ENCODE measurements at regions not wholly inside any gene's neighbourhood (a gene's known extent, or its start where the extent isn't known, plus 50 kb on each side); places are given as distances from the start of the nearest gene placed in this dataset.

DNA sequence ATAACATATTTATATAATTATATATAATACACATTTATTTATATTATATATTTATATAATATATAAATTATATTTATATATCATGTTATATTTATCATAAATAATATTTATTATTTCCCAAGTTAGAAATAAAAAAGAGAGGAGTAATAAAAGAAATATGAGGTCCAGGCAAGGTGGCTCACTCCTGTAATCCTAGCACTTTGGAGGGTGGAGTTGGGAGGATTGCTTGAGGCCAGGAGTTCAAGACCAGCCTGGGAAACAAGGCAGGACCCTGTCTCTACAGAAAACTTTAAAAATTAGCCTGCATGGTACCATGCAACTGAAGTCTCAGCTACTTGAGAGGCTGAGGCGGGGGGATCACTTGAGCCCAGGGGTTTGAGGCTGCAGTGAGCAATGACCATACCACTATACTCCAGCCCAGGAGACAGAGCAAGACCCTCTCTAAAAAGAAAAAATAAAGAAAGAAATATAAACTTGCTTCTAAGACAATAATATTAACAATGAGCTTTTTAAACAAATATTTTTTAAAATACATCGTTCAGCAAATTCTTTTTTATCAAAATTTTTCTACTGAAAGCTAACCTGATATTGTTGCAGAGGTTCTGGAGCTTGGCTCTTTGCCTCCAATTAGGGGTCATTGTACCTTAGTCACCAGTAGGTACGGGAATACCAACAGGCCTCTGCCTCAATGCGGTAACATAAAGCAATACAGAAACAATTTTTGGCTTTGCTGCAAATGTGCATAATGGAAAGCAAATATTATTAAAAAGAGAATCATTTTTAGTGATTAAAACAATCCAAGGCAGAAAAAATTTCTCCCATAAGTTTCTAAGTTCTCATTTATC, 290.0 kb downstream of the SETD4 start:
- Mint-ChIP-seq H3K27me3 (ENCODE audit: unreplicated experiment) (no peaks in the 10 kb centered on the region), H3K27ac (ENCODE audit: unreplicated experiment) (no peak overlapping the region), H3K4me3 (ENCODE audit: unreplicated experiment) (no peak overlapping the region), H3K4me1 (ENCODE audit: low read depth, unreplicated experiment) (no peaks in the 10 kb centered on the region), H3K36me3 (ENCODE audit: unreplicated experiment) (no peaks in the 10 kb centered on the region), H3K9me3 (ENCODE audit: unreplicated experiment) (no peaks in the 10 kb centered on the region)
- TF ChIP-seq, protein P1, sequence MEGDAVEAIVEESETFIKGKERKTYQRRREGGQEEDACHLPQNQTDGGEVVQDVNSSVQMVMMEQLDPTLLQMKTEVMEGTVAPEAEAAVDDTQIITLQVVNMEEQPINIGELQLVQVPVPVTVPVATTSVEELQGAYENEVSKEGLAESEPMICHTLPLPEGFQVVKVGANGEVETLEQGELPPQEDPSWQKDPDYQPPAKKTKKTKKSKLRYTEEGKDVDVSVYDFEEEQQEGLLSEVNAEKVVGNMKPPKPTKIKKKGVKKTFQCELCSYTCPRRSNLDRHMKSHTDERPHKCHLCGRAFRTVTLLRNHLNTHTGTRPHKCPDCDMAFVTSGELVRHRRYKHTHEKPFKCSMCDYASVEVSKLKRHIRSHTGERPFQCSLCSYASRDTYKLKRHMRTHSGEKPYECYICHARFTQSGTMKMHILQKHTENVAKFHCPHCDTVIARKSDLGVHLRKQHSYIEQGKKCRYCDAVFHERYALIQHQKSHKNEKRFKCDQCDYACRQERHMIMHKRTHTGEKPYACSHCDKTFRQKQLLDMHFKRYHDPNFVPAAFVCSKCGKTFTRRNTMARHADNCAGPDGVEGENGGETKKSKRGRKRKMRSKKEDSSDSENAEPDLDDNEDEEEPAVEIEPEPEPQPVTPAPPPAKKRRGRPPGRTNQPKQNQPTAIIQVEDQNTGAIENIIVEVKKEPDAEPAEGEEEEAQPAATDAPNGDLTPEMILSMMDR (IDR thresholded peaks at IDR 0.05; ENCODE audit: partially characterized antibody, unreplicated experiment), result no peak
- no peak for DNase-seq

DNA sequence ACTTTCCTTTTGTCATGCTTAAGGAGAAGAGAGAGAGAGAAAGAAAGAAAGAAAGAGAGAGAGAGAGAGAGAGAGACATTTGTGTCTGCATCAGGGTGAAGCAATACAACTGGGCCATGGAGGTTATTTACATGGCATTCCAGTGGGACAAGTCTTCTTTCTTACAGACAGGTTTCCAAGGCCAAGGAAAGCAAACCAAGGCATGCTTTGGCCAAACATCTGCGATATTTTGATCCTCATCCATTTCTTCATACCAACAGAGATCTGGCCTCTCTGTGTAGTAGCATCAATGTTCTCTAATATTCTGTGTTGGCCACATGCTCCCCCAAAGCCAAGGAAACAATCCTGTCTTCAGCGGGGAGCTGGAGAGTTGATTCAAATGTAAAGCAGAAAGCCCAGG, 292.1 kb downstream of the SETD4 start:
- DNase-seq, result no peak
- H3K9me3 Mint-ChIP-seq (ENCODE audit: unreplicated experiment), result no peaks in the 10 kb centered on the region
- H3K36me3 Mint-ChIP-seq (ENCODE audit: unreplicated experiment), result peaks cover 6% of the 10 kb centered on the region
- H3K27me3 Mint-ChIP-seq (ENCODE audit: unreplicated experiment), result no peaks in the 10 kb centered on the region
- TF ChIP-seq, protein P1 (IDR thresholded peaks at IDR 0.05; ENCODE audit: partially characterized antibody, unreplicated experiment), result no peak
- H3K4me3 Mint-ChIP-seq (ENCODE audit: unreplicated experiment), result no peak overlapping the region
- H3K4me1 Mint-ChIP-seq (ENCODE audit: low read depth, unreplicated experiment), result no peaks in the 10 kb centered on the region
- H3K27ac Mint-ChIP-seq (ENCODE audit: unreplicated experiment), result no peak overlapping the region

DNA sequence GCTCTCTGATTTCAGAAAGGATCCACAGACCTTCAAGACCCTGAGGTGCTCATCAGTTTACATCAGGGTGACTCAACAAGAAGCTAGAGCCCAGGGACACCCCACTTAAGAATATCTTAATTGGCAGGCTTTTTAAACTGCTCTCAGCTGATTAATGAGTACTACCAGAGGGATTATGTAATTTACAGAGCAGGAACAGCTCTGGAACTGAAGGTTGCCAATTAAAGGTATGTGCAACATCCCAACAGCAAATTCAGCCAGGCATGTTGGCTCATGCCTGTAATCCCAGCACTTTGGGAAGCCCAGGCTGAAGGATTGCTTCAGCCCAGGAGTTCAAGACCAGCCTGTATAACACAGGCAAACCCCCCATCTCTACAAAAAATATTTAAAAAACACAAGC, 295.7 kb downstream of the SETD4 start:
- Mint-ChIP-seq H3K27ac (ENCODE audit: unreplicated experiment) (no peak overlapping the region), H3K9me3 (ENCODE audit: unreplicated experiment) (no peaks in the 10 kb centered on the region), H3K27me3 (ENCODE audit: unreplicated experiment) (no peaks in the 10 kb centered on the region), H3K4me3 (ENCODE audit: unreplicated experiment) (no peak overlapping the region), H3K4me1 (ENCODE audit: low read depth, unreplicated experiment) (peaks cover 6% of the 10 kb centered on the region), H3K36me3 (ENCODE audit: unreplicated experiment) (peaks cover 6% of the 10 kb centered on the region)
- no peak for DNase-seq
- TF ChIP-seq, protein P1 (IDR thresholded peaks at IDR 0.05; ENCODE audit: partially characterized antibody, unreplicated experiment), result no peak

DNA sequence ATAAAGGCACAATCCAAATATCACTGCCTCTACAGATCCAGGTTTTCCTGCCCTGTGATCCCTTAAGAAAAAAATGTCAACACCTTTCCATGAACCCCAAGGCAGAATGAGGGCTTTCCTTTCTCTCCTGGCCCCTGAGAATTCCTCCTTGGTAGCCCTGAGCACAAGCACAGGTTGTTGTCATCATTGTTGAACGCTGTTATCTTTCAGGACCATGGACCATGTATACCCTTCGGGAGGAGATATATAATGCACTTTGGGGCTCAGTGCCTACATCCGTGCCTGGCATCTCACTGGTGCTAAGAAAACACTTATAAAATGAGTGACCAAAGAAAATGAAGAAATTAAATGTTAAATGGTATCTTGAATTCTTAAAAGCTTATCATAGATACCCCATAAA, 296.2 kb downstream of the SETD4 start:
- H3K36me3 Mint-ChIP-seq (ENCODE audit: unreplicated experiment), result peaks cover 6% of the 10 kb centered on the region
- TF ChIP-seq, protein P1 (IDR thresholded peaks at IDR 0.05; ENCODE audit: partially characterized antibody, unreplicated experiment), result no peak
- DNase-seq, result no peak
- H3K9me3 Mint-ChIP-seq (ENCODE audit: unreplicated experiment), result no peaks in the 10 kb centered on the region
- H3K4me3 Mint-ChIP-seq (ENCODE audit: unreplicated experiment), result no peak overlapping the region
- H3K27me3 Mint-ChIP-seq (ENCODE audit: unreplicated experiment), result no peaks in the 10 kb centered on the region
- H3K4me1 Mint-ChIP-seq (ENCODE audit: low read depth, unreplicated experiment), result peaks cover 6% of the 10 kb centered on the region
- H3K27ac Mint-ChIP-seq (ENCODE audit: unreplicated experiment), result no peak overlapping the region

DNA sequence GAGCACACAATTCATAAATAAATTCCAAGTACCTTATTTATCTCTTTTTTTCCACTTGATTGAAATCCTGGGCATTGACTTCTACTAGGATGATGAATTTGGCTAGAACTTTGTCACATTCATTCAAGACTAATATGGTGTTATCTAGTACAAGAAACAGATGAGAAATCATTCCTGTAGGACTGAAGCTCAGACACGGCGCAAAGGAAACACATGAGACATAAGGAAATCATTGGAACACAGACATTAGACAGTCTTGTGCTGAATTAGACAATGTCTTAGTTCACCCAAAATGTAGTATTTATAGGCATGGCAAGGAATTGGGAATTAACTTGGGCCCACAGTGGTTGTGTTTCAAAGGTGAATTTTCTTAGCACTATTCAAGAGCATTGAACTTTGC, 305.7 kb downstream of the SETD4 start:
- TF ChIP-seq, protein P1 (IDR thresholded peaks at IDR 0.05; ENCODE audit: partially characterized antibody, unreplicated experiment), result no peak
- Mint-ChIP-seq H3K36me3 (ENCODE audit: unreplicated experiment) (no peaks in the 10 kb centered on the region), H3K27me3 (ENCODE audit: unreplicated experiment) (no peaks in the 10 kb centered on the region), H3K27ac (ENCODE audit: unreplicated experiment) (no peak overlapping the region), H3K4me1 (ENCODE audit: low read depth, unreplicated experiment) (no peaks in the 10 kb centered on the region), H3K9me3 (ENCODE audit: unreplicated experiment) (peaks cover 2% of the 10 kb centered on the region), H3K4me3 (ENCODE audit: unreplicated experiment) (no peak overlapping the region)
- DNase-seq, result no peak
